ENCODE measurements at regions not wholly inside any gene's neighbourhood (a gene's known extent, or its start where the extent isn't known, plus 50 kb on each side); places are given as distances from the start of the nearest gene placed in this dataset.

DNA sequence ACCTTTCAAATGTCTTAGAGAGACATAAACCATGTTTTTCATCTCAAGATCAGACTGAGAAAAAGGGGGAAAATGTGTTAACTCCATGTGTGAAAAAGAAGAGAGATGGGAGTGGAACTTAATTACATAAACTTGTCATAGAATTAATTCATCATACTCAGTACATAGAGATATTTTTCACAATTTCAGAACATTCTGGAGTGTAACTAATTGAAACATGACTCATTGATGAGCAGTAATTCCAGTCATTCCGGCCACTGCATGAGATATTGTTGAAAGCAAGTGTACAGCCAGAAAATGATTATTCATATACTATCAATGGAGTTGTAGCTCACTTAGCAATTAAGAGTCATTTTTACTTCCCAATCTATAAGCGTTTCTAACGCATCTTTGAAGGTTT is 739.3 kb downstream of the LTN1 start:
- ChIA-PET POLR2A (ENCODE audit: low non-redundant PET) (no interaction called here), CTCF (no interaction called here)
- H3K27ac ChIP-seq: no peak overlapping the region
- DNase-seq (ENCODE audit: low spot score): peak; percentile 33
- TF ChIP-seq, protein P1, sequence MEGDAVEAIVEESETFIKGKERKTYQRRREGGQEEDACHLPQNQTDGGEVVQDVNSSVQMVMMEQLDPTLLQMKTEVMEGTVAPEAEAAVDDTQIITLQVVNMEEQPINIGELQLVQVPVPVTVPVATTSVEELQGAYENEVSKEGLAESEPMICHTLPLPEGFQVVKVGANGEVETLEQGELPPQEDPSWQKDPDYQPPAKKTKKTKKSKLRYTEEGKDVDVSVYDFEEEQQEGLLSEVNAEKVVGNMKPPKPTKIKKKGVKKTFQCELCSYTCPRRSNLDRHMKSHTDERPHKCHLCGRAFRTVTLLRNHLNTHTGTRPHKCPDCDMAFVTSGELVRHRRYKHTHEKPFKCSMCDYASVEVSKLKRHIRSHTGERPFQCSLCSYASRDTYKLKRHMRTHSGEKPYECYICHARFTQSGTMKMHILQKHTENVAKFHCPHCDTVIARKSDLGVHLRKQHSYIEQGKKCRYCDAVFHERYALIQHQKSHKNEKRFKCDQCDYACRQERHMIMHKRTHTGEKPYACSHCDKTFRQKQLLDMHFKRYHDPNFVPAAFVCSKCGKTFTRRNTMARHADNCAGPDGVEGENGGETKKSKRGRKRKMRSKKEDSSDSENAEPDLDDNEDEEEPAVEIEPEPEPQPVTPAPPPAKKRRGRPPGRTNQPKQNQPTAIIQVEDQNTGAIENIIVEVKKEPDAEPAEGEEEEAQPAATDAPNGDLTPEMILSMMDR (conservative IDR thresholded peaks at IDR 0.05; ENCODE audit: low read depth): no peak

GRCh38 chr21:28252928-28253327 is 739.7 kb downstream of the LTN1 start:
- TF ChIP-seq, protein P1 (conservative IDR thresholded peaks at IDR 0.05; ENCODE audit: low read depth): no peak
- H3K27ac ChIP-seq: no peak overlapping the region
- DNase-seq (ENCODE audit: low spot score): no peak
- CTCF ChIA-PET: no interaction called here
- POLR2A ChIA-PET (ENCODE audit: low non-redundant PET): no interaction called here

GRCh38 chr21:28250946-28251345 is 741.7 kb downstream of the LTN1 start:
- ChIA-PET CTCF (no interaction called here), POLR2A (ENCODE audit: low non-redundant PET) (no interaction called here)
- H3K27ac ChIP-seq: no peak overlapping the region
- no peak for DNase-seq (ENCODE audit: low spot score)
- TF ChIP-seq, protein P1 (conservative IDR thresholded peaks at IDR 0.05; ENCODE audit: low read depth): no peak

- DNase-seq (ENCODE audit: low spot score): no peak
- TF ChIP-seq, protein P1 (conservative IDR thresholded peaks at IDR 0.05; ENCODE audit: low read depth): no peak
- ChIA-PET POLR2A (ENCODE audit: low non-redundant PET) (no interaction called here), CTCF (no interaction called here)
- H3K27ac ChIP-seq: no peak overlapping the region
Observed at GRCh38 chr21:28247454-28248020, 745.1 kb downstream of the LTN1 start.

DNA sequence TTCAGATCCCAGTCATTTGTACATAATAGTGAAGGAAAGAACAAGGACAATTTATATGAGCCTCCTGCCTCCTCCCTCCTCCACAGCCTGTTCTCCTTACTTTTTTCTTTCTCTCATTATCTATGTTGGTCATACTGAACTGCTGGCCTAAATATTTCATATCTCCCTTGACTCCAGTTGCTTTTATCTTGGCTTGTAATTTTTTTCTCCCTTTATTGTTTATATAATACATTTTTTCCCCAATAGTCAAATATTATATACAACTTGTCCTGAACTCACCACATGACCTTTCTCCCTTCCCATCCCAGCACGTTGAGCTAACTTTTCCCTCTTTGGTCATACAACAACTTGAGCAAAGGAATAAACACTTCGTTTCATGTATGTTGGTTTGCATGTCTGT is 752.1 kb downstream of the LTN1 start:
- POLR2A ChIA-PET (ENCODE audit: low non-redundant PET): no interaction called here
- CTCF ChIA-PET: no interaction called here
- TF ChIP-seq, protein P1 (conservative IDR thresholded peaks at IDR 0.05; ENCODE audit: low read depth): no peak
- H3K27ac ChIP-seq: no peak overlapping the region
- DNase-seq (ENCODE audit: low spot score): no peak

DNA sequence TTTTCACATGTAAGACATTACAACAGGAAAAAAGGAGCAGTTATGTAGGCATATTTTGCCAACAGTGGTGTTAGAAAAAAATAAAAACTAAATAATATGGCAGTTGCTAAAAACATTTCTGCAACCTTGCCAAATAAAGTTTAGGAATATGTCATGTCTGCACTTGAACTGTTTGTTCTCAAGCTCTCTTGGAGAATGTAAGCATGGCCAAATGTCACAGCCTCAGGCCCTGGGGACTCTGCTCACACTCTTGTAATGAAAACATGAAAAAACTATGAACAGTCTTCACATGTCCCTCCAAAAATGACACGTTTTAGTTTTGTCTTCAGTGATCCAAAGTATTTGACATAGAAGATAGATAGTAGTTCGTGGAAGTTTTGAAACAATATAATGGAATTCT is 753.3 kb downstream of the LTN1 start:
- ChIA-PET CTCF (no interaction called here), POLR2A (ENCODE audit: low non-redundant PET) (no interaction called here)
- TF ChIP-seq, protein P1 (conservative IDR thresholded peaks at IDR 0.05; ENCODE audit: low read depth): no peak
- no peak overlapping the region for H3K27ac ChIP-seq
- no peak for DNase-seq (ENCODE audit: low spot score)

DNA sequence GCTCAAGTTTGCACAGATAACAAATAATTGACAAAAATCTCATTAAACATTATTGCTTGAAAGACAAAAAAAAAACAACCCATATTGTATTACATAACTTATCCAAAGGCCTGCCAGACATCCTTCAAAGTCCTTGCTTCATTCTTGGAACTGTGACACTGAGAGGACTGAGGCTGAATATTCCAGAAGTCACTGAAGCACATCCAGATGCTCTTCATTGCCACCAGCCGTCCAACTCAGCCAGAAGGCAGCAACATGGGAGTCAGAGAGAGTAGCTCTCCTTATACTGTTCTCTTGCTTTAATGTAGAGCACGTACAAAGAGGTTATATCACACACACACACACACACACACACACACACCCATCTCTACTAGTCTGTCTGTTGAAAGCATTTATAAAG is 755.0 kb downstream of the LTN1 start:
- no peak for DNase-seq (ENCODE audit: low spot score)

More for the DNA sequence above, 755.0 kb downstream of the LTN1 start:
- H3K27ac ChIP-seq: no peak overlapping the region
- POLR2A ChIA-PET (ENCODE audit: low non-redundant PET): no interaction called here
- CTCF ChIA-PET: no interaction called here
- TF ChIP-seq, protein P1 (conservative IDR thresholded peaks at IDR 0.05; ENCODE audit: low read depth): no peak

Measured in RWPE1 (cell line).